ENCODE measurements at regions not wholly inside any gene's neighbourhood (a gene's known extent, or its start where the extent isn't known, plus 50 kb on each side); places are given as distances from the start of the nearest gene placed in this dataset.

- peaks cover 4% of the 10 kb centered on the region for H3K9me3 ChIP-seq (ENCODE audit: severe bottlenecking)
- H3K27ac ChIP-seq: no peak overlapping the region
- no peak for DNase-seq
- H3K36me3 ChIP-seq: no peaks in the 10 kb centered on the region
- TF ChIP-seq CTCF (IDR thresholded peaks at IDR 0.05; ENCODE audit: low read depth, low read length): no peak
- no peak overlapping the region for H3K4me3 ChIP-seq (ENCODE audit: low read depth, low read length)
- no peaks in the 10 kb centered on the region for H3K27me3 ChIP-seq (ENCODE audit: insufficient read depth, low read depth, severe bottlenecking)
Observed at GRCh38 chr4:126051689-126052424, 737.1 kb downstream of the FAT4 start.

- no peak for DNase-seq
- Histone ChIP-seq H3K36me3 (no peaks in the 10 kb centered on the region), H3K9me3 (ENCODE audit: severe bottlenecking) (no peaks in the 10 kb centered on the region), H3K4me3 (ENCODE audit: low read depth, low read length) (no peak overlapping the region), H3K27ac (no peak overlapping the region), H3K27me3 (ENCODE audit: insufficient read depth, low read depth, severe bottlenecking) (no peaks in the 10 kb centered on the region)
- TF ChIP-seq CTCF (IDR thresholded peaks at IDR 0.05; ENCODE audit: low read depth, low read length): no peak
Observed at GRCh38 chr4:126056116-126056650, 741.4 kb downstream of the FAT4 start.

GRCh38 chr4:126057371-126057770 lies 742.6 kb downstream of the FAT4 start:
- no peaks in the 10 kb centered on the region for H3K9me3 ChIP-seq (ENCODE audit: severe bottlenecking)
- no peak overlapping the region for H3K27ac ChIP-seq
- H3K4me3 ChIP-seq (ENCODE audit: low read depth, low read length): no peak overlapping the region
- H3K27me3 ChIP-seq (ENCODE audit: insufficient read depth, low read depth, severe bottlenecking): no peaks in the 10 kb centered on the region
- TF ChIP-seq CTCF (IDR thresholded peaks at IDR 0.05; ENCODE audit: low read depth, low read length): no peak
- H3K36me3 ChIP-seq: no peaks in the 10 kb centered on the region
- DNase-seq: no peak

- Histone ChIP-seq H3K9me3 (ENCODE audit: severe bottlenecking) (no peaks in the 10 kb centered on the region), H3K27me3 (ENCODE audit: insufficient read depth, low read depth, severe bottlenecking) (no peaks in the 10 kb centered on the region), H3K27ac (no peak overlapping the region), H3K4me3 (ENCODE audit: low read depth, low read length) (no peak overlapping the region), H3K36me3 (no peaks in the 10 kb centered on the region)
- DNase-seq: no peak
- no peak for TF ChIP-seq CTCF (IDR thresholded peaks at IDR 0.05; ENCODE audit: low read depth, low read length)
Observed at GRCh38 chr4:126058596-126058995, 743.8 kb downstream of the FAT4 start.

- Histone ChIP-seq H3K9me3 (ENCODE audit: severe bottlenecking) (no peaks in the 10 kb centered on the region), H3K27ac (no peak overlapping the region), H3K4me3 (ENCODE audit: low read depth, low read length) (no peak overlapping the region), H3K36me3 (no peaks in the 10 kb centered on the region), H3K27me3 (ENCODE audit: insufficient read depth, low read depth, severe bottlenecking) (no peaks in the 10 kb centered on the region)
- no peak for DNase-seq
- TF ChIP-seq CTCF (IDR thresholded peaks at IDR 0.05; ENCODE audit: low read depth, low read length): no peak
Observed at GRCh38 chr4:126061655-126062054, 746.9 kb downstream of the FAT4 start.

- no peak for TF ChIP-seq CTCF (IDR thresholded peaks at IDR 0.05; ENCODE audit: low read depth, low read length)
- no peaks in the 10 kb centered on the region for H3K36me3 ChIP-seq
Observed at GRCh38 chr4:126065016-126065415, 750.3 kb downstream of the FAT4 start.

More at GRCh38 chr4:126065016-126065415, 750.3 kb downstream of the FAT4 start:
- DNase-seq: no peak
- H3K4me3 ChIP-seq (ENCODE audit: low read depth, low read length): no peak overlapping the region
- H3K27me3 ChIP-seq (ENCODE audit: insufficient read depth, low read depth, severe bottlenecking): no peaks in the 10 kb centered on the region
- H3K9me3 ChIP-seq (ENCODE audit: severe bottlenecking): no peaks in the 10 kb centered on the region
- no peak overlapping the region for H3K27ac ChIP-seq
